HG03432 (cell line): ENCODE measurements at regions not wholly inside any gene's neighbourhood (a gene's known extent, or its start where the extent isn't known, plus 50 kb on each side); places are given as distances from the start of the nearest gene placed in this dataset.

Source experiments
- ATAC-seq: cut with Tn5 transposase; IDR thresholded peaks from one replicate; pipeline ENCODE4 v1.9.1; 2021; ENCODE audit warnings: mild to moderate bottlenecking, moderate library complexity; ENCODE audit not compliant: unreplicated experiment

DNA sequence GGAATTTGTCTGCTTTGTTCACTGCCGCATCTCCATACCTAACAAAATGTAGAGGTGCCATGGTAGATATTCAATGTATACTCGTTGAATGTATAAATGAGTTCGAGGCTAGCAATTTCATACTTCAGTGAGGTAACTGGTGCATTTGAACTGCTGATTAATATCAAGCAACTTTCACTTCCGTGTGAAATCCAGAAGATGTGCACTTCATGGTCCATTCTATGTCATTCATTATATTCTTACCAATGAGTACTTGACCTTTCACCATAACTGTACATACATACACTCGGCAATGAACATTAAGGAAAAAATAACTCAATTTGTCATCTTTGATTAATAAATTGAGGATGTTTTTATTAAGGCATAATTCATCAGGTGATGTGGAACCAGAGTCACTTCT is 598.5 kb downstream of the ZNF385D start:
- peak; percentile 69 for ATAC-seq

DNA sequence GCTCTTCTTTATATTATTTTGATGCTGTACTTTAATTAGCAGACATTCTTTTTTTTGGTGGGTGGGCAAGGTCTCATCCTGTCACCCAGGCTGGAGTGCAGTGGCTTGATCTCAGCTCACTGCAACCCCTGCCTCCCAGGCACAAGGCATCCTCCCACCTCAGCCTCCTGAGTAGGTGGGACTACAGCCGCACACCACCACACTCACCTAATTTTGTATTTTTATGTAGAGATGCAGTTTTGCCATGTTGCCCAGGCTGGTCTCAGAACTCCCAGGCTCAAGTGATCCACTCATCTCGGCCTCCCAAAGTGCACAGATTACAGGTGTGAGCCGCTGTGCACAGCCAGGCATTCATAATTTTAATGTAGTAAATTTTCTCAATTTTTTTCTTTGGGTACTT is 608.1 kb downstream of the ZNF385D start:
- no peak for ATAC-seq

DNA sequence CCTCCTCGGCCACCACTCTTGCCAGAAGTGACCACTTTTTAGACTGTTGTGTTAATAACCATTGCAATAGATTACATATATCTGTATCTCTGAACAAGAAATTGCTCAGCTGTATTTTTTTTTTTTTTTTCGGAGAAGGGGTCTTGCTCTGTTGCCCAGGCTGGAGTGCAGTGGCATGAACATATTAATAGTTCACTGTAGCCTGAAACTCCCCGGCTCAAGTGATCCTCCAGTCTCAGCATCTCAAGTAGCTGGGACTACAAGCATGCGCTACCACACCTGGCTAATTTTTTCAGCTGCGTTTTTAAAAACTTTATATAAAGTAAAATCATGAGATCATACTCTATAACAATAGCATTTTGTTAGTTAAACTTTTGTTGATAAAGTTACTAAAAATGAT is 609.0 kb downstream of the ZNF385D start:
- ATAC-seq, result no peak

DNA sequence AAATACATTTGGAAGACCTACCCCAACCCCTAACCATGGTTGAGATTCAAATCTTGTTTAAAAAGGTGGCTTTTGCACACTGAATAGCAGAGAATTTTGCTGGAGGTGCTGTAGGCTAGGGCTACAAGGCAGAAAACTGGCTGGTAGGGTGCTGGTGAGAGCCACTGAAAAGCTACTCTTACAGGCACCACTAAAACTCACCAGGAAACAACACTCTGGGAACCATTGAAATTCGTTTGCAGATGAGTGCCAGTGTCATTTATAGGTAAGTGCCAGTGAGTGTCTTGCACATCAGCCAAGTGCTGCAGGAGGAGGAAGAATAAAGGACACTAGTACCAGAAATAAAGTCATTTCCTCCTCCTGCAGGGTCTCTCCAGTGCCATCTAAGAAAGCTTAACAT is 610.2 kb downstream of the ZNF385D start:
- no peak for ATAC-seq

DNA sequence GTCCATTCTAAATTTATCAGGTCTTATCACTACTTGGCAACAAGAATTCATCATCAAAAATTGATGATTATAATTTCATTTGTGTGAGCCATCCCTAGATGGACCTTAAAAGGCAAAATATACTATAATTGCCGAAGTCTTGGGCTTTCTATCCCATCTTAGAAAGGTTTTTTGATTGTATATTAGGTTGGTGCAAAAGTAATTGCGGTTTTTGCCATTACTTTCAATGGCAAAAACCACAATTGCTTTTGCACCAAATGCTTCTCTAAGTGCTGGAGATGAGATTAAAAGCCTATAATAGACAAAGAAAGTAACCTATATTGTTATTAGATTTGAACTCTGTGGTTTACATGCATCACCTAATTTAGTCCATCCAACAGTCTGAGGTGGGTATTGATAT is 612.9 kb downstream of the ZNF385D start:
- ATAC-seq, result no peak

DNA sequence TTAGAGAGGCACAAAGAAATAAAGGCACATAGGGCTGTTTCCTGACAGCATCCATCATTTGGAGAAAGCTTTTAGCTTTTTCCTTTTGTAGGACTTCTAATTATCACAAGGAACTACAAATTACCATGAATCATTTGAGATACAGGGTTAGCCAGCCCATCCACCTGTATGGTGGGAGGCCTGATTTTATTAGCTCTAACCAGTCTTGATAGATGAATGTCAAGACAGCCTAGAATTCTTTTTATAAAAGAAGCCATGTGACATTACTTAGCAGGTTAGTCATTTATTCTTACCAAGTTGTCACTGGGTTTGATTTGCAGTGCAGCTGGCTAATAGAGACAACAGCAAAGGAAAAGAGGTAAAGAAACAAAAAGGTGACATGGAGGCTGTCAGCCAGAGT is 618.1 kb downstream of the ZNF385D start:
- no peak for ATAC-seq

DNA sequence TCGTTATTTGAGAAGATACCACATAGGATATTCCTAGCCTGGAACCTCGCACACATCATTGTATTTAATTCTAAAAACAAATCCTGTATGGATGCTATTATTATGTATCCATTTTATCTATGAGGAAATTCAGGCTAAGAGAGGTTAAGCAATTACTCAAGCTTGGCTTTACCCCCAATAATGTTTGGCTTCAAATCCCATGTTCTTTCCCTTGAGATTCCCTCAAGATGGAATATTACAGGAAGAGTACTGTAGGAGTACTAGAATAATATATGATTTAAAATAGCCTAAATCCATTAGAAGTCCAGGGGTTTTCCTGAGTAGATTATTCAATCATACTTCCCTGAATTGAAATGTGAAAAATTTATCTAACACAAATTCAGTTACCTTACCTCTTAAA is 630.2 kb downstream of the ZNF385D start:
- no peak for ATAC-seq

DNA sequence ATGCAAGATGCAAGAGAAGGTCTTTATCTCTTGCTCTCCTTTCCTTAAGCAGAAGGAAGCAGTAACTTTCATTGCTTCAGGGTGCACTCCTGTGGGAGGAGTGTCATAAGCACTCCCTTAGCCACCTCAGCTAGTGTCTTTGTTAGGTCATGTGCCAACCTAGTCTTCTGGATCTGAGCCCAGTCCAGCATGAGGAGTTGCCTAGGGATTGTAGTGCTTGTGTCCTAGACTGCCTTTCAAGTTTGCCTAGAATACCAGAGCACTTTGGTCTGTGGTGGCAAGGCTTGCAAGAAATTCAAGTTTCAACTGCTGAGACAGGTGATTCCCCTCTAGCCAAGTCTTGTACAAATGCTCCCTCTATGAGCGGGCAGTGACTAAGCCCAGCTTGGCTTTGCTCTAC is 633.6 kb downstream of the ZNF385D start:
- no peak for ATAC-seq

DNA sequence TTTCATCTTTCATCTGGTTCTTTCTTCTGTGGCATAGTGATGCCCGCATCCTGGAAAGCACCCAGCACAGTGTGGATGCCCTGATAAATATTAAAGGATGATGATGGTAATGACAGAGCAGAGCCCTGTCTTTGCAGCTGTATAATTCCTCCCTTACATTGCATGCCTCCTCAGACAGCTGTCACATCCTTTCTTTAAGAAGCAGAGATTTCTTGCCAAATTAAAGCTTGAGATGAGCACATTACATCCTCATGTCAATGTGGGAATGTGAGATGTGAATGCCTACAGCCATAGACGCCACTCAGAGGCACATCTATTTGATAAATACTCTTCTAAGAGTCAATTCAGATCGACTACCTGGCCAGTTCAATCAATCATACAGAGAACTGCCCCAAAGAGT is 642.0 kb downstream of the ZNF385D start:
- ATAC-seq, result no peak

DNA sequence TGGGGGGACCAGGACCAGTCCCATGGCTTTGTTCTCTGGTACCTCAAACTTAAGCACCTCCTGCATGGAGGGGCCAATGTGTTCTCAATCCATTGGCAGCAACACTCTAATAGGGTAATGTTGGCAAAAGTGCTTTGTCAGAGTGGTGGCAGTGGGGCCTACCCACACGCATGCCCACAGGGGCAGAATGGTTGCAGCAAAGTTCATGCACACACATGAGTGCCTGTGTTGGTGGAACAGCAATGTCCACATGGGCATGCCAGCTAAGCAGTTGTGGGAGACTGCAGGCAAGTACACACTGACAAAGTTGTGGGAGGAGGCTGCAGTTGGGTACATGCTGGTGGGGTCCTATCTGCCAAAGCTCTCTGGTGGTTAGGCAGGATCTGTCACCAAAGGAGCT is 645.2 kb downstream of the ZNF385D start:
- no peak for ATAC-seq

DNA sequence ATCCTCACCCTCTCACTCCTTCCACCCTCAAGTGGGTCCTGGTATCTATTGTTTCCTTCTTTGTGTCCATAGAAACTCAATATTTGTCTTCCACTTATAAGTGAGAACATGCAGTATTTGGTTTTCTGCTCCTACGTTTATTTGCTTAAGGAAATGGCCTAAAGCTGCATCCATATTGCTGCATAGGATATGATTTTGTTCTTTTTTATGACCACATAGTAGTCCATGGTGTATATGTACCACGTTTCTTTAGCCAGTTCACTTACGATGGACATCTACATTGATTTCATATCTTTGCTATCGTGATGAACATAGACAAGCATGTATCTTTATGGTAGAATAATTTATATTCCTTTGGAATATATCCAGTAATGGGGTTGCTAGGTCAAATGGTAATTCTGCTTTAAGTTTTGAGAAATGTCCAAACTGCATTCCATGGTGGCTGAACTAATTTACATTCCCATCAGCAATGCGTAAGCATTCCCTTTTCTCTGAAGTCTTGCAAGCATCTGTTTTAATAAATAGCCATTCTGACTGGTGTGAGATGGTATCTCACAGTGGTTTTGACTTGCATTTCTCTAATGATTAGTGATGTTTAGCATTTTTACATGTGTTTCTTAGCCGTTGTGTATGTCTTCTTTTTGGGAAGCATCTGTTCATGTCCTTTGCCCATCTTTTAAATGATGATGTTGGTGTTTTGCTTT is 650.2 kb downstream of the ZNF385D start:
- ATAC-seq, result no peak

DNA sequence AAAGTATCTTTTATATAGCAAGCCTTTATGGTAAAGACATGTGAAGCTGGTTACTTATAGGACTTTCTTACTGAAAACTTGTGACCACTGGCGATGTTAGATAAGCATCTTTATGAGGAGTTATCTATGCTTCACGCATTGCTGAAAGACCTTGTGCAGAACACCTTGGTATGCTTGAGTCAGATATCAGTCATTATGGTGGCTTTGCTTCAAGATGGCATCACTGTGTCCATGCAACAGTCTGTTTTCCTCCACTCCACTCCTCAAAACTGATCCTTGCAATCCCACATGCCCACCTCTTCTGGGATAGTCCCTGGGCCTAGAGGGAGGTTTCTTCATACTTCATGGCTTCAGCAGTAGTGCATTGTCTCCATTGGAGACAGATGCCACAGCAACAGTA is 656.3 kb downstream of the ZNF385D start:
- ATAC-seq, result no peak

DNA sequence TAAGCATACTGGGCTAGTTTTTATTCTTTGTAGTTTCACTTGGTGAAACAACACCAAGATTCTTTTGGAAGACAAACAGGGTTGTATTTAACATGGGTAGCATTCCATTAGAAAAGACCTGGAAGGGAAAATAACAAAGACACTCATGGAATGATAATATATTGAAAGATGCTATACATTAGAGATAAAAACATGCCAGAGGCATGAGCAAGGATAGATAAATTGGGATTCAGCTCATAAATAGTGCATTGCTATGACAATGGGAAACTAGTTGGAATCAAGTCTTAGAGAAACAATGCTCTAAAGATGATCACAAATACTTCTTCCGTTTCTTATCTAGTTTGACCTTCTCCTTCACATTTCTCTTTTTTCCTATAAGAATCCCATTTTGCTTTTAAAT is 677.4 kb downstream of the ZNF385D start:
- no peak for ATAC-seq

DNA sequence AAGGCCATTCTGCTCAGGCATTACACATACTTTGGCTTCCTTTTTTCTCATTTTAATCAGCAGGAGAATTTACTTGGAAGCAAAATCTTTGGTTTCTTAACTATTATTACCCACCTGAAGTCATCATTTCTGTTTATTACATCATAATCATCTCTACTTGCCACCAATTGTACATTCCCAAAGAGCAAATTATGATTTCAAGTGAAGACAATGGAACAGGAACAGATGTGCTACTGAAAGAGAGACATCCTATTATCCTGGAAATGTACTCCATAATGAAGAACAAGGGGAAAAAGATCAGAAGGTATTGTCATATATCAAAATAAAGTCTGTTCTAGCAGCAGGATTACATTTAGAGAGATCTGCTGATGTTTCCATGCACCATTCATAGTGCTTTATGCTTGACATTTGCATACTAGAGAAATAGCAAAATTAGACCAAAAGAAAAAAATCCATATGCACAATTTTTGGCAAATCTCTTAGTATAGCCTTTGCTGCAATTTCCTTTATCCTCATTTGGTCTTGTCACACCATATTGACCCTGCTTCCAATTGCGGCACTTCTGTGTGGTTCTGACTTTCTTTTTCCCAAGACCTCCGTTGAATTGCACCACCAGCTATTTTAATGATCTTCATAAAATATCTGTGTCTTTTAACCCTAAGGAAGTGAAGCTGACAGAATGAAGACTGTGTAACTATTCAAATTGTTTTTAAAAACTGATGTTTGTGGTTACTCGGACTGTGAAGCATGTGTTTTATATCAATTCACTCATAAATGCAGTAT is 683.8 kb downstream of the ZNF385D start:
- ATAC-seq, result no peak

DNA sequence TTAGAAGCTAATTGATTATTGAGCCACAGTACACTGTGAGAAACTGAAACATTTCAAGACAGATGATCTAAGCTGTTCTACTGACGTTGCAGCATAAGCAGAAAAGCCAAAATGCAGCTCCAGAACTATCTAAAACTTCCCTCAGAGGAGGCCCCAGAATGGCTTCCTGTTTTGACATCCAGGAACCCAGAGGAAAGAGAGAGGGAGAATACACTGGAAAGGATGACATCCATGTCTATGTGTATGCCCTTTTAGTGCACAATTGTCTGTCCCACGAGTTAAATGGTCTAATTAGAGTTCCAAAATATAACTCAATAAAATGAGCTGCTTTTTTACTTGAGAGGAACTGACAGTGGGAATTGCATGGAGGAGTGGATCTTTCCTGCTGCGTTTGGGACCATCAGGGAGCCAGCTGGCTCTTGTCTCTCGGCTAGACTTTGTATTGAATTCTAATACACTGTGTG is 688.1 kb downstream of the ZNF385D start:
- no peak for ATAC-seq

DNA sequence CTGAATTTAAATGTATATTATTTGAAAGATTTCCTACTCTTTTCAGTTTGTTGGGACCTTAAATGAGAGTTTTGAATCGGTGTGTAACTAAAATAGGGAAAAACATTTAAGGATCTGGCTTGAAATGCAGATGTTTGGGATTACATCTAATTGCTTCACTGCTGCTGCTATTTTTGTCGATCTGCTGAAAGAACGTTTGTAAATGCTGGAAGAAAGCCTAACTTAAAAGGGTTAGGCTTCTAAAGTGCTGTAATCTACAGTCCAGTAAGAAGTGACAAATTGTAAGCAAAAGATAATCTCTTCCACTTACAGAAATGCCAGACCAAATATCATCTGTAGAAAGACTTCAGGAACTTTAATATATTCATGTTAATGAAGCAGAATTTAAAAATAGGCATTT is 691.6 kb downstream of the ZNF385D start:
- no peak for ATAC-seq

DNA sequence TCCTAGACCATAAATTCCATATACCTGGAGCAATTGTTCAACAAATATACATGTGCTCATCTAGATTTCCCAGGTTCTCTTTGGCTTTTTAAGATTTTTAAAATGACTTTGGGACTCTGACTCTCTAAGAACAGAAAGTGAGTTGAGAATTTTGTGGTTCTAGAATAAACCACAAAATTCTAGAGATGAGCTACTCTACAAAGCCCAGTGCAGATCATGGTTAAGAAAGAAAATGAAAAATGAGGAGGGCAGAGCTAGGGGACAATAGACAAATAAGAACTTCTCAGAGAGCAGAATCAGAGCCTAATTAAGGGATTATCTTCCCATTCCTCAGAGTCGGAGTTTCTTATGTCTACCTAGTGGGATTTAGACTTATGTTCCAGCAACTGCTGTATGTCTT is 694.7 kb downstream of the ZNF385D start:
- ATAC-seq, result peak; percentile 63

DNA sequence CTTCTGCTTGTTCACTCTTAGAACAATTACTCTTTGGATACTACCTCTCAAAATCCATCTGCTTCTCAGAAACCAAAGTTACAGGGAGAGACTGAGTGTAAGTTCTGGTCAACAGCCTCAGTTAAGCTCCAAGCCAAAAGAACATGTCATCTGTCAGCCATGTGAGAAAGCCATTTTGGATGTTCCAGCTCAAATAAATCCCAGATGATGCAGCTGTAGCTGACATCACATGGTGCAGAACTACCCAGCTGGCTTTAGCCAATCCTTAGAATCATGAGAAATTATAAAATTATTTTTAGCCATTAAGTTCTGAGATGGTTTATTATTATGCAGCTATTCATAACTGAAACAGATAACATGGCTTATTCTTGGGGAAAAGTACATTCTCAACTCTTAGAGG is 696.0 kb downstream of the ZNF385D start:
- no peak for ATAC-seq

DNA sequence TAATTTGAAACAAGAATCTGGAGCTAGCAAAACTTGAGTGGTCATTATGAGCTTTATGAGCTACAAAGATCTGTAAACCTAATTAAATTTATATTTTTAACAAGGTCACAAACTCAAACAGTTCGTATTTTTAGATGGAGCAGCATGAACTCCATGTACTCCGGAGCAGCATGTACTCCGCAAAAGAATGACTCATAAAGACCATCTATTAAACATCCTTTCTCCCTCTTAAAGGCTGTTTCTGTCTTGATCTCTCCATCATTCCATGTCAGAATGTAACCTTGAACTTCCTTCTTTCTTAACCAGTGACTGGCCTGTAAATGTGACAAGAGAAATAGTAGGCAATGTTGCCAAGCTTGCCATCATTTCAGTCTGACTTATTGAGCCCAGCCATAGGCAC is 696.9 kb downstream of the ZNF385D start:
- no peak for ATAC-seq

DNA sequence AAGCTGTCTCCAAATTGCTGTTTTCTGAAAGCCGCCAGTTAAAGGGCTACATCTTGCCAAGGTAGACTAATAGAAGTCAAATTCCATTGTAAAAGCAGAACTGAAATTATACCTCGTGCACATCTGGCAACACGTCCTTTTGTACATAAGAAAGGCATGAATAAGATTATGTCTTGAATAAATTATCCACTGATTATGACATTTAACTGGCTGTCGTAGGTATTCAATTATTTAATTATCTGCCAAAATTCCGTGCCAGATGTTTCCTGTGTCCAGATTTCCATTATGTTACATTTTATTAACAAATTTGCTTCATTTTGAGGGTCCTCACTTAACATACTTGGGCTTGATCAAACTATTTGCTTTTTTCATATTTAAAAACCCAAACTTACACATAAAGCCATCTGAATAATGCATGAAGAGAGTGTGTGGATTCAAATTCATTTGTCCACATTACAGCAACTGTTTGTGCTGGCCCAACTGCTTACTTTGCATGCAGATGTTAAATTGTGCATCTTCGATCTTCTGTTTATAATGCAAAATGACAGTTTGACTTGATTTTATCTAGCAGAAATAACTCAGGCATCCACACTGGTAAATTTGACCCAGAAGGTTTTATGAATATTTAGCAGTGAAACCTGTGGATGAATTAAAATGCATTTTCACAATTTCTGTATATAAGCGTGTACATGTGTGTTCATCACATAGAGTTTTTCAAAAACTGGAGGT is 701.5 kb downstream of the ZNF385D start:
- ATAC-seq, result no peak

DNA sequence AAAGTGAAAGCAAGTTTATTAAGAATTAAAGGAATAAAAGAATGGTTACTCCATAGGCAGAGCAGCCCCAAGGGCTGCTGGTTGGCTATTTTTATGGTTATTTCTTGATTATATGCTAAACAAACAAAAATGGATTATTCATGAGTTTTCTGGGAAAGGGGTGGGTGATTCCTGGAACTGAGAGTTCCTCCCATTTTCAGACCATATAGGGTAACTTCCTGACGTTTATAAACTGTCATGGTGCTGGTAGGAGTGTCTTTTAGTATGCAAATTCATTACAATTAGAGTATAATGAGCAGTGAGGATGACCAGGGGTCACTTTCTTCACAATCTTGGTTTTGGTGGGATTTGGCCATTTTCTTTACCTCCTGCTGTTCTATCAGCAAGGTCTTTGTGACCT is 707.9 kb downstream of the ZNF385D start:
- ATAC-seq, result no peak

DNA sequence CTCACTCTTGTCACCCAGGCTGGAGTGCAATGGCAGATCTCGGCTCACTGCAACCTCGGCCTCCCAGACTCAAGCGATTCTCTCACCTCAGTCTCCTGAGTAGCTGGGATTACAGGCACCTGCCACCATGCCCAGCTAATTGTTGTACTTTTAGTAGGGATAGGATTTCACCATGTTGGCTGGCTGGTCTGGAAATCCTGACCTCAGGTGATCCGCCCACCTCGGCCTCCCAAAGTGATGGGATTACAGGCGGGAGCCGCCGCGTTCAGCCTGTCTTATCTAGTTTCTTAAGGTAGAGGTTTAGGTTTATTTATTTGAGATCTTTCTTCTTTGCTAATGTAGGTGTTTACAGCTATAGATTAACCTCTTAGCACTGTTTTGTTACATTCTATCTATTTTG is 708.8 kb downstream of the ZNF385D start:
- ATAC-seq, result no peak
